IPS DF 4.7 (cell line): ENCODE measurements at regions not wholly inside any gene's neighbourhood (a gene's known extent, or its start where the extent isn't known, plus 50 kb on each side); places are given as distances from the start of the nearest gene placed in this dataset.

Experiments used
- DNase-seq: peaks from one replicate; pipeline ENCODE4 v3.0.0-alpha.2; 2013; ENCODE audit warnings: low spot score; ENCODE audit errors: extremely low read depth

GRCh38 chr21:26224366-26224765, 53.8 kb upstream of the APP start:
- no peak for DNase-seq
